NAMALWA (cell line): ENCODE measurements at regions not wholly inside any gene's neighbourhood (a gene's known extent, or its start where the extent isn't known, plus 50 kb on each side); places are given as distances from the start of the nearest gene placed in this dataset.

Experiments used
- DNase-seq: peaks from one replicate; pipeline ENCODE4 v3.0.0-alpha.2; 2015; ENCODE audit warnings: low spot score

GRCh38 chr22:19574247-19574646, 50.0 kb upstream of the CLDN5 start:
- no peak for DNase-seq

- DNase-seq, result no peak
These were observed 52.5 kb upstream of the CLDN5 start for GRCh38 chr22:19576460-19577421.

- no peak for DNase-seq
These were observed 53.3 kb upstream of the CLDN5 start for GRCh38 chr22:19577422-19577966.

GRCh38 chr22:19578180-19579004, 54.2 kb upstream of the CLDN5 start:
- DNase-seq, result no peak

- DNase-seq, result no peak
These were observed 55.1 kb upstream of the CLDN5 start for GRCh38 chr22:19579115-19579811.

GRCh38 chr22:19579880-19580279, 55.7 kb upstream of the CLDN5 start:
- DNase-seq, result no peak

GRCh38 chr22:19580291-19580890, 56.2 kb upstream of the CLDN5 start:
- DNase-seq, result no peak

- DNase-seq, result no peak
These were observed 58.0 kb upstream of the CLDN5 start for GRCh38 chr22:19582033-19582693.

GRCh38 chr22:19586922-19587684, 62.9 kb upstream of the CLDN5 start:
- no peak for DNase-seq

GRCh38 chr22:19590696-19591095, 66.5 kb upstream of the CLDN5 start:
- no peak for DNase-seq

- DNase-seq, result no peak
These were observed 67.4 kb upstream of the CLDN5 start for GRCh38 chr22:19591568-19591967.

GRCh38 chr22:19592464-19592863, 68.3 kb upstream of the CLDN5 start:
- DNase-seq, result no peak

GRCh38 chr22:19593991-19594569, 69.9 kb upstream of the CLDN5 start:
- DNase-seq, result no peak

- DNase-seq, result no peak
These were observed 71.3 kb upstream of the CLDN5 start for GRCh38 chr22:19595532-19595931.

GRCh38 chr22:19596680-19597398, 72.6 kb upstream of the CLDN5 start:
- no peak for DNase-seq

- no peak for DNase-seq
These were observed 73.2 kb upstream of the CLDN5 start for GRCh38 chr22:19597399-19597735.

GRCh38 chr22:19598054-19598855, 74.0 kb upstream of the CLDN5 start:
- DNase-seq, result no peak

- no peak for DNase-seq
These were observed 74.8 kb upstream of the CLDN5 start for GRCh38 chr22:19599004-19599403.
